ENCODE measurements at regions not wholly inside any gene's neighbourhood (a gene's known extent, or its start where the extent isn't known, plus 50 kb on each side); places are given as distances from the start of the nearest gene placed in this dataset.

- FAIRE-seq (no peak), DNase-seq (ENCODE audit: insufficient read length, low spot score) (no peak)
- TF ChIP-seq, protein P1, sequence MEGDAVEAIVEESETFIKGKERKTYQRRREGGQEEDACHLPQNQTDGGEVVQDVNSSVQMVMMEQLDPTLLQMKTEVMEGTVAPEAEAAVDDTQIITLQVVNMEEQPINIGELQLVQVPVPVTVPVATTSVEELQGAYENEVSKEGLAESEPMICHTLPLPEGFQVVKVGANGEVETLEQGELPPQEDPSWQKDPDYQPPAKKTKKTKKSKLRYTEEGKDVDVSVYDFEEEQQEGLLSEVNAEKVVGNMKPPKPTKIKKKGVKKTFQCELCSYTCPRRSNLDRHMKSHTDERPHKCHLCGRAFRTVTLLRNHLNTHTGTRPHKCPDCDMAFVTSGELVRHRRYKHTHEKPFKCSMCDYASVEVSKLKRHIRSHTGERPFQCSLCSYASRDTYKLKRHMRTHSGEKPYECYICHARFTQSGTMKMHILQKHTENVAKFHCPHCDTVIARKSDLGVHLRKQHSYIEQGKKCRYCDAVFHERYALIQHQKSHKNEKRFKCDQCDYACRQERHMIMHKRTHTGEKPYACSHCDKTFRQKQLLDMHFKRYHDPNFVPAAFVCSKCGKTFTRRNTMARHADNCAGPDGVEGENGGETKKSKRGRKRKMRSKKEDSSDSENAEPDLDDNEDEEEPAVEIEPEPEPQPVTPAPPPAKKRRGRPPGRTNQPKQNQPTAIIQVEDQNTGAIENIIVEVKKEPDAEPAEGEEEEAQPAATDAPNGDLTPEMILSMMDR (IDR thresholded peaks at IDR 0.05; ENCODE audit: insufficient read depth, missing control alignments), result no peak
Observed at GRCh38 chr9:119611565-119611964, 242.3 kb upstream of the BRINP1 start.

GRCh38 chr9:119609277-119609971 is 240.2 kb upstream of the BRINP1 start:
- DNase-seq (ENCODE audit: insufficient read length, low spot score) (no peak), FAIRE-seq (no peak)
- TF ChIP-seq, protein P1 (IDR thresholded peaks at IDR 0.05; ENCODE audit: insufficient read depth, missing control alignments), result no peak

- FAIRE-seq, result no peak
- TF ChIP-seq, protein P1 (IDR thresholded peaks at IDR 0.05; ENCODE audit: insufficient read depth, missing control alignments), result no peak
- no peak for DNase-seq (ENCODE audit: insufficient read length, low spot score)
Observed at GRCh38 chr9:119601632-119602031, 232.4 kb upstream of the BRINP1 start.

DNA sequence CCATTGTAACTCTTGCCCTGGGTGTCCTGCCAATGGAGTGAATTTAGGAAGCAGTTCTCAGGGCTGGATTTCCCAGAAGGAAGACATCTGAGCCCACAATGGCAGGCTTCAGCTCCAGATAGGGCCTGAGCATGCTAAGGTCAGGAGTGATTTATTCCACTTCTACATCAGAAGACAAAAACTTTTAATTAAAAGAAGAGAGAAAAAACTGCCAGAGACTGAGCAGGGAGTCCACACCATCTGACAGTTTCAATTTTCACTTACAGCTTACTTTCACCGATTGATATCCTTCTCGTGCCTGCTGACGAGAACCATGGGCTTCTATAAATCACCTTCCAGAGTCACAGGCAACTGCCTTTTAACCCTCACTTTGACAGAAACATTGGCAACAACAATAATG is 228.3 kb upstream of the BRINP1 start:
- DNase-seq (ENCODE audit: insufficient read length, low spot score) (no peak), FAIRE-seq (no peak)
- TF ChIP-seq, protein P1 (IDR thresholded peaks at IDR 0.05; ENCODE audit: insufficient read depth, missing control alignments), result no peak

DNA sequence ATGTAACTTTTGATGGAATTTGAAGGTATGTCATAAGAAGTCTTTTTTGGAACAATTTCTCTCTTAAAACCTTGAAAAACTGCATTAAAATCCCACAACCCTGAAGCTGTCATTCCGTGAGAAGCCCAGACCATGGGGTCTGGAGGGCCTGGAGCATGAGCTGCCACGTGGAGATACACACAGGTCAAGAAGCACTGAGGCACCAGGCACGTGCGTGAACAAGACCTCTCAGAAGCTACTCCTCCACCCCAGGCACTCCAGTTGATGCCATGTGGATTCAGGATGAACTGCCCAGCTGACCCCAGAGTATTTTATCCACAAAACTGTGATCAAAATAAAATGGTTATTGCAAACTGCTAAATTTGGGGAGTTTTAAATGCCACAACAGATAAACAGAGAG is 227.5 kb upstream of the BRINP1 start:
- TF ChIP-seq, protein P1 (IDR thresholded peaks at IDR 0.05; ENCODE audit: insufficient read depth, missing control alignments), result no peak
- DNase-seq (ENCODE audit: insufficient read length, low spot score) (no peak), FAIRE-seq (no peak)

GRCh38 chr9:119588874-119589744 is 219.9 kb upstream of the BRINP1 start:
- DNase-seq (ENCODE audit: insufficient read length, low spot score) (no peak), FAIRE-seq (no peak)
- TF ChIP-seq, protein P1 (IDR thresholded peaks at IDR 0.05; ENCODE audit: insufficient read depth, missing control alignments), result no peak

GRCh38 chr9:119577881-119578280 is 208.6 kb upstream of the BRINP1 start:
- TF ChIP-seq, protein P1 (IDR thresholded peaks at IDR 0.05; ENCODE audit: insufficient read depth, missing control alignments), result no peak
- DNase-seq (ENCODE audit: insufficient read length, low spot score) (no peak), FAIRE-seq (no peak)

Measured in D721Med (cell line).